Stimulated activated CD8-positive, alpha-beta memory T cell treated with anti-CD3 and anti-CD28 coated beads, Interleukin-7, amount 100 ng/mL, for 48 hours (primary cell): ENCODE measurements at regions not wholly inside any gene's neighbourhood (a gene's known extent, or its start where the extent isn't known, plus 50 kb on each side); places are given as distances from the start of the nearest gene placed in this dataset.
"Not testable (repeated sequence)": the region's sequence is repeated elsewhere in the genome, so short reads cannot be mapped to it uniquely, and the experiment has no call there.

Experiments used
- DNase-seq, 2 donors: peaks; one replicate each; pipeline ENCODE4 v3.0.0-alpha.2; 2020; ENCODE audit warnings: low read depth in 1 of 2; ENCODE audit errors: extremely low read depth in 1 of 2

GRCh38 chr13:80083853-80084676 lies 256.9 kb downstream of the SPRY2 start:
- DNase-seq: no peak

- DNase-seq: no peak
These were observed 257.7 kb downstream of the SPRY2 start for GRCh38 chr13:80083081-80083852.

- DNase-seq: no peak
These were observed 258.4 kb downstream of the SPRY2 start for GRCh38 chr13:80082396-80083080.

- DNase-seq: no peak
These were observed 266.1 kb downstream of the SPRY2 start for GRCh38 chr13:80074811-80075210.

- DNase-seq: no peak
These were observed 266.7 kb downstream of the SPRY2 start for GRCh38 chr13:80074143-80074752.

GRCh38 chr13:80072231-80072630 lies 268.7 kb downstream of the SPRY2 start:
- DNase-seq: no peak

GRCh38 chr13:80070024-80070703 lies 270.8 kb downstream of the SPRY2 start:
- no peak for DNase-seq

GRCh38 chr13:80069374-80069773 lies 271.6 kb downstream of the SPRY2 start:
- DNase-seq: no peak

GRCh38 chr13:80065996-80066395 lies 274.9 kb downstream of the SPRY2 start:
- DNase-seq: no peak

GRCh38 chr13:80062416-80062815 lies 278.5 kb downstream of the SPRY2 start:
- not testable (repeated sequence) for DNase-seq

- DNase-seq: no peak
These were observed 281.1 kb downstream of the SPRY2 start for GRCh38 chr13:80059789-80060188.

- DNase-seq: no peak
These were observed 282.3 kb downstream of the SPRY2 start for GRCh38 chr13:80058626-80059025.

GRCh38 chr13:80055847-80056246 lies 285.1 kb downstream of the SPRY2 start:
- no peak for DNase-seq

- no peak for DNase-seq
These were observed 286.1 kb downstream of the SPRY2 start for GRCh38 chr13:80054806-80055205.

GRCh38 chr13:80052286-80052685 lies 288.6 kb downstream of the SPRY2 start:
- no peak for DNase-seq

GRCh38 chr13:80050252-80050651 lies 290.7 kb downstream of the SPRY2 start:
- no peak for DNase-seq

GRCh38 chr13:80048802-80049201 lies 292.1 kb downstream of the SPRY2 start:
- peak; percentile 43 to 63 for DNase-seq

- DNase-seq: no peak
These were observed 292.9 kb downstream of the SPRY2 start for GRCh38 chr13:80048030-80048429.

- DNase-seq: no peak
These were observed 293.5 kb downstream of the SPRY2 start for GRCh38 chr13:80047406-80047805.

- no peak for DNase-seq
These were observed 300.0 kb downstream of the SPRY2 start for GRCh38 chr13:80040981-80041317.
